ENCODE measurements at regions not wholly inside any gene's neighbourhood (a gene's known extent, or its start where the extent isn't known, plus 50 kb on each side); places are given as distances from the start of the nearest gene placed in this dataset.

- no peaks in the 10 kb centered on the region for H3K36me3 Mint-ChIP-seq (ENCODE audit: unreplicated experiment)
- TF ChIP-seq, protein P1, sequence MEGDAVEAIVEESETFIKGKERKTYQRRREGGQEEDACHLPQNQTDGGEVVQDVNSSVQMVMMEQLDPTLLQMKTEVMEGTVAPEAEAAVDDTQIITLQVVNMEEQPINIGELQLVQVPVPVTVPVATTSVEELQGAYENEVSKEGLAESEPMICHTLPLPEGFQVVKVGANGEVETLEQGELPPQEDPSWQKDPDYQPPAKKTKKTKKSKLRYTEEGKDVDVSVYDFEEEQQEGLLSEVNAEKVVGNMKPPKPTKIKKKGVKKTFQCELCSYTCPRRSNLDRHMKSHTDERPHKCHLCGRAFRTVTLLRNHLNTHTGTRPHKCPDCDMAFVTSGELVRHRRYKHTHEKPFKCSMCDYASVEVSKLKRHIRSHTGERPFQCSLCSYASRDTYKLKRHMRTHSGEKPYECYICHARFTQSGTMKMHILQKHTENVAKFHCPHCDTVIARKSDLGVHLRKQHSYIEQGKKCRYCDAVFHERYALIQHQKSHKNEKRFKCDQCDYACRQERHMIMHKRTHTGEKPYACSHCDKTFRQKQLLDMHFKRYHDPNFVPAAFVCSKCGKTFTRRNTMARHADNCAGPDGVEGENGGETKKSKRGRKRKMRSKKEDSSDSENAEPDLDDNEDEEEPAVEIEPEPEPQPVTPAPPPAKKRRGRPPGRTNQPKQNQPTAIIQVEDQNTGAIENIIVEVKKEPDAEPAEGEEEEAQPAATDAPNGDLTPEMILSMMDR (IDR thresholded peaks at IDR 0.05), result no peak
- H3K4me3 Mint-ChIP-seq (ENCODE audit: unreplicated experiment), result no peak overlapping the region
- peaks cover 10% of the 10 kb centered on the region for H3K4me1 Mint-ChIP-seq (ENCODE audit: unreplicated experiment)
- DNase-seq (ENCODE audit: extremely low spot score, unreplicated experiment), result no peak
- H3K9me3 Mint-ChIP-seq (ENCODE audit: unreplicated experiment), result peaks cover 3% of the 10 kb centered on the region
- no peaks in the 10 kb centered on the region for H3K27me3 Mint-ChIP-seq (ENCODE audit: unreplicated experiment)
- H3K27ac Mint-ChIP-seq (ENCODE audit: unreplicated experiment), result no peak overlapping the region
Observed at GRCh38 chr13:109285586-109285985, 500.8 kb downstream of the IRS2 start.

GRCh38 chr13:109281903-109282635 lies 504.3 kb downstream of the IRS2 start:
- H3K9me3 Mint-ChIP-seq (ENCODE audit: unreplicated experiment), result peaks cover 4% of the 10 kb centered on the region
- H3K36me3 Mint-ChIP-seq (ENCODE audit: unreplicated experiment), result no peaks in the 10 kb centered on the region
- no peaks in the 10 kb centered on the region for H3K27me3 Mint-ChIP-seq (ENCODE audit: unreplicated experiment)
- H3K27ac Mint-ChIP-seq (ENCODE audit: unreplicated experiment), result no peak overlapping the region
- no peak for DNase-seq (ENCODE audit: extremely low spot score, unreplicated experiment)
- H3K4me3 Mint-ChIP-seq (ENCODE audit: unreplicated experiment), result no peak overlapping the region
- no peaks in the 10 kb centered on the region for H3K4me1 Mint-ChIP-seq (ENCODE audit: unreplicated experiment)
- TF ChIP-seq, protein P1 (IDR thresholded peaks at IDR 0.05), result no peak

DNA sequence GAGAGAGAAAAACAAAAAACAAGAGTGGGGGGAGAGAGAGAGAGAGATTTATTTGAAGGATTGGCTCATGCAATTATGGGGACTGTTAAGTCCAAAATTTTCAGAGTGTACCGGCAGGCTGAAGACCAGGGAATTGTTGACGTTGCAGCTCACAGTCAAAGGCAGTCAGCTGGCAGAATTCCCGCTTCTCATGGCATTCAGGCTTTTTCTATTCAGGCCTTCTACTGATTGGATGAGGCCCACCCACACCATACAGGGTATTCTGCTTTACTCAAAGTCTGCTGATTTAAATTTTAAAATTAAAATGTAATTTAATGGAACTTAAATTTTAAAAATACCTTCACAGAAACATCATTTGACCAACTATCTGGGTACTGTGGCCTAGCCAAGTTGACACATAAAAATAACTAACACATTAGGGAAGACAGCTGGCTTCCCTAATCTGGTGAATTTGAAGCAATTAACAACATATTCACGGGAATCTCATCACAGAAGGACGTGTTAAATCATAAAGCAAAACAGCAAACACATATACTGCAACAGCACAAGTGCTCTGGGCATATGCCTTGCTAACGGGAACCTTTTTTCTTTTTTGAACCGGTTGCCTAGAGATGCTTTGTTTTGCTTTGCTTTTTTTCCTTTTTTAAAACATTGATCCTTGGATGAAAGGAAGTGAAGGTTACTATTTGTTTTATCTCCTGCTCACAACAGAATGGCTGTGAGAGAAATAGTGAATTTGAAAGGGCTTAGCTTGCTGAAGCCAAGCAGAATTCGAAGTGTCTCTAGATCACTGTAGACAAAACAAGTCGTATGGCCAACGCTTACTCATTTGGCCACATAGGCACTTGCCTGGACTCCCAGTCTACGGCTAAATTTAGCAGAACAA lies 505.1 kb downstream of the IRS2 start:
- H3K27me3 Mint-ChIP-seq (ENCODE audit: unreplicated experiment), result no peaks in the 10 kb centered on the region
- H3K9me3 Mint-ChIP-seq (ENCODE audit: unreplicated experiment), result peaks cover 4% of the 10 kb centered on the region
- no peaks in the 10 kb centered on the region for H3K36me3 Mint-ChIP-seq (ENCODE audit: unreplicated experiment)
- no peak overlapping the region for H3K4me3 Mint-ChIP-seq (ENCODE audit: unreplicated experiment)
- TF ChIP-seq, protein P1 (IDR thresholded peaks at IDR 0.05), result no peak
- H3K27ac Mint-ChIP-seq (ENCODE audit: unreplicated experiment), result no peak overlapping the region
- no peak for DNase-seq (ENCODE audit: extremely low spot score, unreplicated experiment)
- no peaks in the 10 kb centered on the region for H3K4me1 Mint-ChIP-seq (ENCODE audit: unreplicated experiment)

DNA sequence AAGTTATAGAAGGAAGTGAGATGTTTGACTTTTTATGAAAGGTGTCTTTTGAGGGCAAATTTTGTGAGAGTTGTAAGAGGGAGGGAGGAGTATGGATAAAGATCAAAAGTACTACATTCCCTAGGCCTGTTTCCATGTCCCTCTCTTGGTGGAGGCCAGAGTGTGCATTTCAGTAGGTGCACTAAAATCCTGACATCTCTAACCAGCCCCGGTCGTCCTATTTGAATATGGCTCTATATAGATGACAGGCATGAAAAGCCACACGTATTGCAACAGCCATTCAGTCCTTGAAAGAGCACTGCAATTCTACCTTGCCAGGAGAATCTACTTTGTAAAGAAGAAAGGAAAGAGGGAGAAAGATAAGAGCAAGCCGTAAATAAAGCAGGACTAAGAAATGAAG lies 510.1 kb downstream of the IRS2 start:
- Mint-ChIP-seq H3K27me3 (ENCODE audit: unreplicated experiment) (no peaks in the 10 kb centered on the region), H3K27ac (ENCODE audit: unreplicated experiment) (no peak overlapping the region), H3K36me3 (ENCODE audit: unreplicated experiment) (no peaks in the 10 kb centered on the region), H3K4me3 (ENCODE audit: unreplicated experiment) (no peak overlapping the region), H3K9me3 (ENCODE audit: unreplicated experiment) (peaks cover 4% of the 10 kb centered on the region), H3K4me1 (ENCODE audit: unreplicated experiment) (peaks cover 38% of the 10 kb centered on the region)
- TF ChIP-seq, protein P1 (IDR thresholded peaks at IDR 0.05), result no peak
- DNase-seq (ENCODE audit: extremely low spot score, unreplicated experiment), result no peak

DNA sequence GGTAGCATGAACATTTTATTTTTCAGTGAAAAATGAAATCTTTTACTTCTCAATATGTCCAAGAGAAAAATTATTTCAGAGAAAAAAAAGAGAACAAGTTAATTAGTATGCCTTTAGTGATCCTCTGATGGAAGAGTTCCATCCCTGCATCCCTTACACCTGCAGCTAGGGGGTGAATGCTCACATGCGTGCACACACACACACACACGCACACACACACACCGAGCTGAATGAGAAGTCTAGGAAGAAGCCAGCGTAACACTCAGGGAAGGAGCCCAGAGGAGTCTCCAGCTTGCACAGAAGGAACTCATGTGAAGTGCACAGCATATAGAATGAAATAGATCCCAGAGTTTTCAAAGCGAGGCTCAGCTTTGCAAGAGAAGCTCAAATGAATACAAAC lies 510.5 kb downstream of the IRS2 start:
- Mint-ChIP-seq H3K27ac (ENCODE audit: unreplicated experiment) (no peak overlapping the region), H3K4me1 (ENCODE audit: unreplicated experiment) (peaks cover 41% of the 10 kb centered on the region), H3K27me3 (ENCODE audit: unreplicated experiment) (no peaks in the 10 kb centered on the region), H3K4me3 (ENCODE audit: unreplicated experiment) (no peak overlapping the region), H3K9me3 (ENCODE audit: unreplicated experiment) (peaks cover 3% of the 10 kb centered on the region), H3K36me3 (ENCODE audit: unreplicated experiment) (no peaks in the 10 kb centered on the region)
- no peak for DNase-seq (ENCODE audit: extremely low spot score, unreplicated experiment)
- TF ChIP-seq, protein P1 (IDR thresholded peaks at IDR 0.05), result peak; percentile 11
